UCSD-AML1 (cell line): ENCODE measurements at regions not wholly inside any gene's neighbourhood (a gene's known extent, or its start where the extent isn't known, plus 50 kb on each side); places are given as distances from the start of the nearest gene placed in this dataset.

Experiments
- DNase-seq: peaks from one replicate; lab custom pipeline; 2025; ENCODE audit not compliant: unreplicated experiment; lab: John Stamatoyannopoulos, UW

DNA sequence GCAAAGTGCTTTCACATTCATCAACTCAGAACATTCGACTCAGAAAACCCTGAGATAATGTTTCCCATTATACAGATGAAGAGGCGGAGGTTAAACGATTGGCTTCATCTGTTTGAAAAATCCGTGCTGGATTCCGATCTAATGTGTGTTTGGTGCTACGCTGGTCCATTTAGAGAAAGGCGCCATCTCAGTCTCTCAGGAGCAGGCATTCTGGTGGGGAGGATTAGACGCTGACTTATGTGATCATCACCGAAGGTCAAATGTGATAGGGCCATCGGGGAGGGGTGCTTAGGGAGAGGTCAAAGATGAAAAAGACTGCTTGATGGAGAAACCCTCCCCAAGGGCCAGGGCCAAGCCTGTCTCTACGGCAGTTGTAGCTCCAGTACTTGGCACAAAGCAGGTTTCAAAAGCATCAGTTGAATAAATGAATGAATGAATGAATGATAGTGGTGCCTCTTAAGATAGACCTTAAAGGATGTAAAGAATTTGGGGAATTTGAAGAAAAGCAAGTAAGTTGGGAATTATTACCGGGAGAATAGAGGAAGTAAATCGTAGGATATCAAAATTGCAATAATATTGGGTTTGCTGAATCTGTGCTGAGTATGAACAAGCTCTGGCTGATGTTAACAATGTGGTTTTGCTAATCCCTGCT, 160.6 kb upstream of the SHB start:
- DNase-seq: no peak

DNA sequence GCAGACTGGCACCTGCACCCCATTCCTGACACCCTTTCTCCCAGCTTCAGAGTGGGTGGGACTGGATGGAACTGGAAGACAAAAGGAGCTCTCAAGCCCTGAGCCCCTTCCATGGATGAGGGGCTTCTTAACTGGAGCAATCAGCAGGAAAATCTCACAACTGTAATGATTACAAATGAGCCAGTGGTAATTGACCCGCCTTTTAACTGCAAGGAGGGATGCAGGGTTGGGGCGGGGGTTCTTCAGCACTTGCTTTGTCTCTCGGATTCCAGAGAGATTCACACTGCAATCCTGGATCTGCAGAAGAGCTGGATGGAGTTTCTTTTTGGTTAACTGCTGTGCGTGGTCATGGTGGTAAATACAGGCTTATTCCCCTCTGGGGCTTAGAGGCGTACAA, 160.1 kb upstream of the SHB start:
- no peak for DNase-seq

DNA sequence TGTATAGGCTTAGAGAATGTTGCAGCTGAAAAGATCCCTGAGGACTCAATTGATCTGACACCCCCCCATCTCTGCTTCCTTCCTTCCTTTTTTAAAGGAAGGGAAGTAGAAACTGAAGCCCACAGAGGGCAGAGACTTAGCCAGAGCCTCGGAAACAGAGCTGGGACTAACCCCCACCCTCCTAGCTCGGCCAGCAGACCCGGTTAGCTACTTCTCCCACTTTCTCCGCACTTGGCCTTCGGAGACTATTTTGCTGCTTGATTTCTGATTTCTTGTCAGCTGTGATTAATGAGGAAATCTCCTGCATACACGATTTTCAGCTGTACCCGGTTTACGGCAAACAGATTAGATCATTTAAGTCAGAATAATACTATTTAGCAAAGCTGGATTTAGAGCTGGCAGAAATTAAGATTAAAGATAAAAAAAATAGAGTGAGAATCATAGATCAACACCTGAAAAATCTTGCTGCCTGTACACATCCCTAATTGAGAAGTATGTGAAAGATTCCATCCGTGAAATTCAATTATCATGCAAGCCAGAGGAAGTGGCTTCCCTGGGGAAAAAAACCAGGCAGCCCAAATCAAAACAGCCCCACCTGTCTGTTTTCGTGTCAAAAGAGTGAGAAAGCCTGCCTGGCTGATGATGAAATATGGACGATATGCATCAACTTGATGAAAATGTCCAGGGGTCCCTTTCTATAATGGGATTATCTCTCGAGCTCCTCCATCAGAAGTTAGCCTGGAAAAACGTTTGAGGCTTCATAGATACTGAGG, 159.5 kb upstream of the SHB start:
- no peak for DNase-seq

DNA sequence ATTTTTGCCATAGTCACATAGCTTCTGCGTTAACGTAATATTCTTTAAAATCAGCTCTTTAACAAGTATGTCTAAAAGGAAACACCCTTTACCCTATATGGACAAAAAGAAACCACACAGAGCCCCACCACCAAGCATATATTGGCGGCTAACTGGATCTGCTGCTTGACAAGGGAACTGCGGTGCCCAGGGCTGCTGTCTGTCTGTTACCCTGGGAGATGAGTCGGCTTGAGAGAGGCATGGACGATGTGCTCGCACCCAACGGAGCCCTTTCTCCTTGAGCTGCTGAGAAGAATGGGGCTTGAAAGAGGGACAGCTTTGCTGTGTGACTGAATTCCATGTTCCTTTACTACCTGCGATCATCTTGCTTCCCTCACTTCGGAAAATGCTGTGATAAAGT, 158.6 kb upstream of the SHB start:
- no peak for DNase-seq

DNA sequence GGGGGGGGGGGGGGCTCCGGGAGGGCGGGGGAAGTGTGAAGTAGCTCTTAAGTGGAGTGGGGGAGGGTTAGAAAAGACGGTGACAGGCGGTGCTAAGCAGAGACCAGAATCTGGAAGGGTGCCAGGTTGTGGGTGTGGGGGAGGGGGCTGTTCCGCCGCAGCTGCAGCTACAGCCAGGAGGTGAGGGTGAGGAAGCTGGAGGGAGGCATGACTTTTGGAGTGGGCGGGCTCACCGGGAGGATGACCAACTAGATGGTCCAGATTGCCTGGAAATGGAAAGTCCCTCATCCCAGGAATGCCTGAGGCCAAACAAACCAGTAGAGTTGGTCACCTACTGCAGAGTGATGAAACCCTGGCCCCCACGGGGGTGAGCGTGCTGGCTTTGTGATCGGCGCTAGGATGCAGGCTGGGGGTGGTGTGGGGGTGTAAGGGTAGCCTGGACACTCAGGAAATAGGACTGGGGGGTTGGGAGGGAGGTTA, 158.1 kb upstream of the SHB start:
- peak; percentile 82 for DNase-seq

DNA sequence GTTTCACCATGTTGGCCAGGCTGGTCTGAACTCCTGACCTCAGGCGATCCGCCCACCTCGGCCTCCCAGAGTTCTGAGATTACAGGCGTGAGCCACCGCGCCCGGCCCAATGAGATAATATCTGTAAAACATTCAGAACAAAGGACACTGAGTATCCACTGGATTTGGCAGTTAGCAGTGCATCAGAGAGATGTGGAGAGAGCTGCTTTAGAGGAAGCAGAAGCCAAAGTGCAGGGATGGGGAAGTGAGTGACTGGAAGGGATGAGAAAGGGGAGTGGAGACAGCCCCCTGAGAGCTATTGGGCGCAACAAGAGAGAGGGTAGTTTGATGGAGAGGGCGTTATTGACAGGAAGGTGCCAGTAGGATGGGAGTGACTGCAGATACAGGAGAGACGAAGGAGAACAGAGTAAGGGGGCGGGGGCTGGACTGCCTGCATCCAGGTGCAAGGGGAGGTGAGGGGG, 157.5 kb upstream of the SHB start:
- no peak for DNase-seq

DNA sequence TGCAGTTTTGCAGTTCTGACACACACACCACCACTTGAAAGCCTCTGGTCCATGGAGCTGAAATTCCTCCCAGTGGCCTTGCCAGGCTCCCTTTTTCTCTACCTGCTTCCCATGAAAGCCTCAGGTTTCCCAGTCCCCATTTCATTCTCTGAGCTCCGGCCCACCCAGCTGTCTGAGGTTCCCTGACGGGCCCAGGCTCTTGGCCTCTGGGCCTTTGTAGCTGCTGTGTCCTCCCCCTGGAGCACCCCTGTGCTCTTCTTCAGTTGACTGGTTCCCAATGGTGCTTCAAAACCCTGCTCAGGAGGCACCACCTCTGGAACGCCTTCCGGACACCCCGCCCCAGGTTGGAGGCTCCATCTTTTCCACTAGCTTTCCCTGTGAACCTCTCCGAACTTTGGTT, 155.9 kb upstream of the SHB start:
- no peak for DNase-seq

DNA sequence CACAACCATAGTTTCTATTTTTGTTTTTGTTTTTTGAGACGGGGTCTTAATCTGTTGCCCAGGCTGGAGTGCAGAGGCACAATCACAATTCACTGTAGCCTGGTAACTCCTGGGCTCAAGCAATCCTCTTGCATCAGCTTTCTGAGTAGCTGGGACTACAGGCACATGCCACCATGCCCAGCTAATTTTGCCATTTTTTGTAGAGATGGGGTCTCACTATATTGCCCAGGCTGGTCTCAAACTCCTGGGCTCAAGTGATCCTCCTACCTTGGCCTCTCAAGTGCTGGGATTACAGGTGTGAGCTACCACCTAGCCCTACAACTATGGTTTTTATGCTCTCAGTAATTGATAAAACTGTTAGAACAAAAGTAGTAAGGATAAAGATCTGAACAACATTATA, 147.5 kb upstream of the SHB start:
- DNase-seq: no peak

DNA sequence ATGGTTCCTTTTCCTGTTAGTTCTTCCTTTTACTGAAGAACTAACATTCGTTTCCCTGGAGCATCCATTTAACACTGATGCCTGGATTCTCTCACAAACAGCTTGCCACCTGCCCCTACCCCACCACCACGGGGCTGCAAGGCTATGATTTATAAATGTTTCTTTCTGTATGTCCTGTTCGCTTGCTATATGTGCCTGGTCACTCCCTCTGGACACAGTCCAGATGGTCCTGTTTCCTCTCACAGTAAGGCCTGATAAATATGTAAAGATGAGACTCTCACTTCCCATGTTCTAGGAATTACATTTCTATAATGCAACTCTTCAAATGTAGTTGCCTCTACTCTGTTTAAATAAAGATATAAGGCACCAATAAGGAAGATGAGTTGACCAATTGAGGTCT, 146.4 kb upstream of the SHB start:
- no peak for DNase-seq

DNA sequence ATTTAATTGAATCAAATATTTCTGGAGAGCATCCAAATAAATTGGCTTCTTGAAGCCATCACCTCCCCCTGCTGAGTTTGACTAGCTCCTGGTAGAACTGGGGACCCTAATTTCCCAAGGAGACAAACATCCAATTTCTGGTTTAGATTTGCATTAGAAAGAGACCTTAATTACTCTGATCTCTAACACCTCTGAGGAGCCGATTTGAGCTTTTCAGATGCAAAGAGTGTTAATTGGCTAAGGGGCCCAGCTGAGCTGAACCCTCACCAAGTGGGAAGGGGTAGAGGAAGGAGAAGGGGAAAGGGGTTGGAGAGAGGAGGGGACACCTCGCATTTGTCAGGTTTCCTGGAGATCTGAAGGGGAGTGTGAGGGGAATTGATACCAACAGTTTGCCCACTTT, 145.4 kb upstream of the SHB start:
- DNase-seq: no peak

DNA sequence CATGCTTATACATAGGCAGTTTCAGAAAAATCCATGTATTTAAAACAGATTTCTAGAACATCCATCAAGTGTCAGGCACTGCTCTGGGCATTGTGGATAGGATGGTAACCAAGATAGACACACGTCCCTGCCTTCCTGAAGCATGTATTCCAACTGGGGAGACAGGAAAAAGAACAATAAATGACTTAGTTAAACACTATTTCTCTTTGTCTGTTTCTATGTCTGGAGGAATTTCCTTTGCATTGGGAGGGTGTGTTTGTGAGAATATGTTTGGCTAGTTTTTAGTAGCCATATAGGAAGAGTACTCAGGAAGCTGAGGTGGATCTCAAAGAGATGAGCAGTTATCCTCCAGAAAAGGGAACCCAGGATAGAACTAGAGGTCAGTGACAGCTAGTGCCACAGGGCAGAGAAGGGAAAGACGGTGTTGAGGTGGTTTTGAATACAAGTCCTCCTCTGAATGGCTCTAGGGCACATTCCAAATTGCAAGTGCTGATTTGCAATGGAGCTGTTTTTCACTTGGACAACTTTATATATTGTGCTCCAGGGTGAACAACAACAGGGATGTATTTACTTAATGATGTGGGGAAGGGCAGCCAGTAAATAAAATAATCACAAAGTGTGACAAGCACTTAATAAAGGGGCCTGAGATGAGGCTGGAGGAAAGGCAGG, 144.7 kb upstream of the SHB start:
- no peak for DNase-seq

DNA sequence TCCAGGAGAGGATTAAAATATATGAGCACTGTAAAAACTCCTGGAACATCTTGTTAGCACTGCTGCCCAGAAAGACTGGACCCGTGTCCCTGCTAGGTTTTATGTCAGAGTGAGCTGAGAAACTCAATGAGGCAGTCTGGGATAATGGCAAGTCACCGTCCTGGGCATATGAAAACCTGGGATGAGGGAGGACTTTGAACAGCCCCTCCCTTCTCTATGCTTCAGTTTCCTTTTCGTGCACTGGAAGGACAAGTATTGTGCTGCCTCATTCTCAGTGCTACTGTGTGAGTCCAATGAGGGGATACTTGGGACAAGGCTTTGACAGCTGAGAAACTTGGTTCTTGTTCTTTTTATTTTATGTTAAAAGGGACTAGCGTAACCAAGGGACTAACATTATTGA, 143.0 kb upstream of the SHB start:
- no peak for DNase-seq

DNA sequence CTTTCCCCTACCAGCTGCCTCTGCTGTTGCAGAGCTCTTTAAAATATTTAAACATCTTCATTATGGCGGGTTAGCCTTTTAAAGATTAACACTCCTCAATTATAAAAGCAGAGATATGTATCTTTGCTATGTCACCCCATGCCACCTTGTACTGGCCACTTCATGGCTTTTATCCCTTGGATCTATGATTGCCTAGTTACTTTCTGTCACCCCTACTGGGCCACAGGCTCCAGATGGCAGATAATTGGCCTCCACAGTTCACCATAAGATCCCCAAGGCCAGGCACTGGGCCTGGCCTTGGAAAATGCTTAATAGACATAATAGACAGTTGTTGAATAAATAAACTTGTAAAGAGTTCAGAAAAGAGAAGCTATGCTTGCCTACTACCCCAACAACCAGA, 142.0 kb upstream of the SHB start:
- no peak for DNase-seq

DNA sequence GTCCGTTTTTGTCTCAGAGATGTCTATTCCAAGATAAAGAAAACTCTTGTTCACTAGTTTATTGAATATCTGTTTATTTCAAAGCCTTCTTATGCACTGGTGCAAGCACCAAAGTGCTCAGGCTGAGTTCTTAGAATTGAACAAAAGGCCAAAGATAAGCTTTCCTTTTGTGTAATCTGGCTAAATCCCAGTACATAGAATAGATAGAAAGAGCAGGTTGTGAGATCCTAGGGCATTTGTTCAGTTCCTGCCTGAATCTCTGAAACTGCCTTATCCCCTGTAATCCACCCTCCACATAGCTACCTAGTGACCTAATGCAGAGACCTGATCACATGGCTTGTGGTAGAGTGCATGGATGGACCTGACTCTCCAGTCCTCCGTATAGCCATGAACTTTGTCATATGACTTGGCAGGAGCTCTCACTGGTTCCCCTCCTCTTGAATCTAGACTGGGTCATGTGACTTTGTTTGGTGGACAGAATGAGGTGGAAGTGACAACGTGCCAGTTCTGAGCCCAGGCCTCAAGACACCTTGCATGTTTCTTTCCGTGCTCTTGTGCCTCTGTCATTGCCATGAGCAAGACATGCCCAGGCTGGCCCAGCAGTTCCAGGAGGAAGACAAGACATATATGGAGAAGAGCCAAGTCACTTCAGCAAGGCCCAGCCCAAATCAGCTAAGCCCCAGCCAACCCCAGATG, 139.3 kb upstream of the SHB start:
- DNase-seq: no peak

DNA sequence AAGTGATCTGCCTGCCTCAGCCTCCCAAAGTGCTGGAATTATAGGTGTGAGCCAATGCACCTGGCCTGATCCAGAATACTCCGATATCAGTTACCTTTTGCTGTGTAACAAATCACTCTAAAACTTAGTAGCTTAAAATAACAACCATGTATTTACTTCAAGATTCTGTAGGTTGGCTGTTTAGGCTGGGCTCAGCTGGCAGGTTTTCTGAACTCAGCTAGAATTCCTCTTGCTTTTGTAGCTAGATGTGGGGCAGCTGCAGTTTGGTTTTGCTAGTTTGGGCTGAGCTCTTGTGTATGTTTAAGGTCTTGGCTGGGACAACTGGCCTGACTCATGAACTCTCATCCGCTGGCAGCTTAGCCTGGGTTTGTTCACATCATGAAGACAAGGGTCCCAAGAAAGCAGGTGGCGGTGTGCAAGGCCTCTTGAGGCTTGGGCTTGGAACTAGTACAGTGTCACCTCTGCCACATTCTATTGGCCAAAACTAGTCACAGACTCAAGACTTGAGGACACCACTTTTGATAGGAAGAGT, 138.3 kb upstream of the SHB start:
- no peak for DNase-seq

DNA sequence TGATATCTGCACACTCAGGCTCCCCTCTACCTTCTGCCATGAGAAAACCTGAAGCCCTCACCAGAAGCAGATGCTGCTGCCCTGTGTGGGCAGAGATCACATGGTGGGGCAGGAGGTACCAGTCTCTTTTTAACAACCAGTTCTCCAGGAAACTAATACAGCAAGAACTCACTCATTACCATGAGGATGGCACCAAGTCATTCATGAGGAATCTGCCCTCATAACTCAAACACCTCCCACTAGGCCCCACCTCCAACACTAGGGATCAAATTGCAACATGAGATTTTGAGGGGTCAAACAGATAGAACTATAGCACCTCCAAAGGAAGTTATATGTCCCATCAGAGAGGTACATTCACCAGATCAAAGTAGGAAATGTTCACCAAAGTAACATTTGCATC, 136.3 kb upstream of the SHB start:
- no peak for DNase-seq

DNA sequence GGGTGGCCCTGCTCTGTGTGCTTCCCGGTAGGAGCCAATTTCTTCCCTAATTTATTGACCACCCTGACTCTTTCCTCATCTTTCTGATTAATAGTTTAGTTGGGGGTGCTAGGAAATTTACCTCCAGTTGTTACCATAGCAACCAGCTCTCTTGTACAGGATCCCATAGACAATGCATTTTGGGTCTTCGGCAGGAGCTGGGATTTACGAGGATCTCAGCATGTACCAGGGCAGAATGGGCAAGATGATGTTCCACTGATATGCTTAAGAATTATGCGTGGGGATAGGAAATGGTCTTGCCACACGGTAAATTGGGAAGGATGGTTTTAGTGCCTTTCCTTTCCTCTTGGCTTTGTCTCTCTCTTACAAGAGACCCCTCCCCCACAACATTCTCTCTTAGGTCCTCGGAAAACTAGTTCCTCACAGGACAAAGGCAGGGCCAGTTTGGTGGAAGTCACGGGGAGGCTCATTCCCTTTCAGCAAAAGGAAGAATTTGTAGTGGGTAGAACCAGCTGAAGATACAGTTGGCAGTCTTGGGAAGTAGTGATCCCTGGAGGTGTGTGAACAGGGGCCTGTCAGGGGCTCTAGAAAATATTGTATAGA, 133.4 kb upstream of the SHB start:
- DNase-seq: no peak

DNA sequence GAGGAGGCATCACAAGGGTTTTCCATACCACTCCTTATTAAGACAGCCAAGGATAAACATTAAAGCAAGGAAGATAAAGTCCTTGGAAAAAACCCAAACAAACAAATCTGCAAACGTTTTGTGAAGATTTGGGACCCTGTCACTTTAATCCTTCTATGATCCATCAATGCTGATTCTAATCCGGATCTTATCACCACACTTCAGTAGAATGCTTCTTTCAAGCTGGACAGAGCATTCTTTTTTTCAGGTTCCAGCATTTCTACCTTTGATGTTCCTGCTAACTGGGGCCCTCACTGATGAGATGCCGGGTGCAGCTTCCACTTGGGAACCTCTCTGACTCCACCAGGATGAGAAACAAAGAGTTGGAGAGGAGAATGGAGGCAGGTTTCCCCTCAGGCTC, 132.8 kb upstream of the SHB start:
- no peak for DNase-seq

DNA sequence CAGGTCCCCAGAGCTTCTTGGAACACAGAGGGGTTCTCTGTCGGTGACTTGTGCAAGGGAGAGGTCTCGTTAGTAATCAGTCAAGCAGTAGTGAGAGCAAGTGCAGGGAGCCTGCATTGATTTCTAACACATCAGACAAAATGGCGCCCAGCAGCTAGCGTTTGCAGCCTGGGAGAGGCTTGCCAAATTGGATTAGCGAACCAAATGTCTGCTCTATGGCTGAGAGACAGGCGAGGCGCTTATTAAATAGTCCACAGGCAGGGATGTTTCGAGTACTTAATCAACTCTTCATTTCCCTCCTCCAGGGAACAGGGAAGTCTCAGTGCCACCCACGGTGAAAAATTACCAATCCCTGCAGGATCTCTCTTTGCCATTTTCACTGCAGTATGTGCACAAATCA, 131.4 kb upstream of the SHB start:
- DNase-seq: no peak

DNA sequence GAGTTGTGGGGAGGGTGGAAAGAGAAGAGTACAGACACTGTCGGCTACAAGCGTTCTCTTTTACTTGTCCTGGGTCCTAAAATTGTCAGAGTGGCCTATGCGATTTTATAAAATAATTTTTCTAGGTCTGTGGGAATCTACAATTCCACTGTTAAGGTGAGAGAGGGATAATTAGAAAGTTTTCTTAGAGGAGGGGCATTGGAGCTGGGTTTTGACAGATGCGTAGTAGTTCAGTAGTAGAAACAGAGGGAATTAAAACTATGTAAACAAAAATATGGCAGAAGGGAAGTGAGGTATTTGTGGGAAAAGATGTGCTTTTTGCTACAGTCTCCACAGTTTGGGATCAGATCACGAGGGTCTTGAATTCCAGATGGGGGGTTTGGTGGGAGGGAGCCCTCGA, 129.1 kb upstream of the SHB start:
- no peak for DNase-seq

DNA sequence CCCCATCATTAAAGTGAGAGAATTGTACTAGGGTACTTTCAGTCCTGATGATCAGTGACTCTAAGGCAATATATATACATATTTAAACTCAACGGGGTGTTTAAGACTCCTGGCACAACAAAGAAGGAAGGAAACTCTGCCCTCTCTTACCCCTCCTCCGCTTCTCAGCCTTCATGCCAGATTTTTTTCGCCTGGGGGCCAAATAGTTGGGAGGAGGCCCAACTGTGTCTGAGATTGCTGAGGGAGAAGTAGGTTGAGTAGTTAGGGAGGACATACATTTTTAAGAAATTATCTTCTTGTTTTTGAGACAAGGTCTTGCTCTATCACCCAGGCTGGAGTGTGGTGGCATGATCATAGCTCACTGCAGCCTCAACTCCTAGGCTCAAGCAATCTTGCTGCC, 127.7 kb upstream of the SHB start:
- no peak for DNase-seq
